ENCODE measurements at regions not wholly inside any gene's neighbourhood (a gene's known extent, or its start where the extent isn't known, plus 50 kb on each side); places are given as distances from the start of the nearest gene placed in this dataset.

- Histone ChIP-seq H3K4me2 (ENCODE audit: insufficient read depth, low read length) (no peak overlapping the region), H3K9me3 (replicated peaks; ENCODE audit: control insufficient read depth, insufficient read depth, low read length) (no peaks in the 10 kb centered on the region), H3K9me1 (replicated peaks; ENCODE audit: control insufficient read depth, extremely low read depth, insufficient read depth, low read length) (no peaks in the 10 kb centered on the region), H3K9ac (replicated peaks; ENCODE audit: extremely low read depth, insufficient read depth, low read length) (no peak overlapping the region), H3K4me3 (replicated peaks in 1 of 3; ENCODE audit: insufficient read depth in 1 of 3, low read depth in 1 of 3, low read length in 3 of 3) (no peak overlapping the region), H3K27me3 (ENCODE audit: control insufficient read depth in 2 of 2, insufficient read depth in 2 of 2, low read length in 2 of 2) (no peaks in the 10 kb centered on the region), H2AFZ (ENCODE audit: low read depth, low read length) (no peak overlapping the region), H3K36me3 (ENCODE audit: control insufficient read depth in 2 of 2, extremely low read depth in 1 of 2, insufficient read depth in 2 of 2, low read length in 2 of 2) (no peaks in the 10 kb centered on the region), H3K4me1 (ENCODE audit: control insufficient read depth, extremely low read depth, insufficient read depth, low read length) (no peaks in the 10 kb centered on the region), H4K20me1 (replicated peaks; ENCODE audit: control insufficient read depth, extremely low read depth, insufficient read depth, low read length) (no peaks in the 10 kb centered on the region), H3K79me2 (ENCODE audit: control insufficient read depth, insufficient read depth, low read length) (no peaks in the 10 kb centered on the region), H3K27ac (ENCODE audit: insufficient read depth, low read depth, low read length) (no peak overlapping the region)
- FAIRE-seq (no peak), DNase-seq (ENCODE audit: low read depth, low spot score) (no peak)
- ChIA-PET CTCF (no interaction called here), POLR2A (no interaction called here)
- dilution Hi-C loops (cut with MboI; ENCODE audit: extremely low pct_ligation_motif_present, low sequenced_read_pairs) (no loop called here), intact Hi-C loops (cut with micrococcal nuclease) (no loop called here)
- no TSS peak for BruUV-seq (replicated peaks)
- TF ChIP-seq GATA2 (IDR thresholded peaks at IDR 0.05; ENCODE audit: insufficient read depth, insufficient read length, low read depth, low read length) (no peak), MYC (IDR thresholded peaks at IDR 0.05; ENCODE audit: low read depth, low read length) (no peak), POLR2A (IDR thresholded peaks at IDR 0.05; ENCODE audit: low read depth, low read length) (no peak), CTCF (IDR thresholded peaks at IDR 0.05; ENCODE audit: extremely low read depth in 1 of 2, insufficient read depth in 1 of 2, low read depth in 1 of 2, low read length in 2 of 2) (no peak), JUN (IDR thresholded peaks at IDR 0.05; ENCODE audit: borderline replicate concordance, insufficient read depth, insufficient read length, low read depth) (no peak), POLR2AphosphoS5 (IDR thresholded peaks at IDR 0.05; ENCODE audit: insufficient read depth, low read depth, low read length) (no peak), FOS (IDR thresholded peaks at IDR 0.05; ENCODE audit: borderline replicate concordance, insufficient read depth, low read length) (no peak), EZH2 (IDR thresholded peaks at IDR 0.05; ENCODE audit: borderline replicate concordance, low read depth, low read length, severe bottlenecking) (no peak), MAX (IDR thresholded peaks at IDR 0.05; ENCODE audit: insufficient read depth, insufficient read length) (no peak)
Measured at GRCh38 chr12:3931206-3931605, 58.0 kb upstream of the PARP11 start.

Data from endothelial cell of umbilical vein (primary cell).